SK-N-MC (cell line): ENCODE measurements at regions not wholly inside any gene's neighbourhood (a gene's known extent, or its start where the extent isn't known, plus 50 kb on each side); places are given as distances from the start of the nearest gene placed in this dataset.

ENCODE experiments used
- EZH2 ChIP-seq: fragments of 200-600 bp; sonication (generic); IDR thresholded peaks from one replicate; pipeline ENCODE4 v1.6.1; 2017; ENCODE audit warnings: antibody characterized with exemption
- FOXP2 ChIP-seq: optimal IDR thresholded peaks from 2 replicates; pipeline ENCODE3; 2011; ENCODE audit warnings: mild to moderate bottlenecking, moderate library complexity; ENCODE audit not compliant: insufficient read depth; ENCODE audit errors: extremely low read length, control extremely low read depth
- POLR2AphosphoS5 ChIP-seq: IDR thresholded peaks from 2 replicates; pipeline ENCODE4 v1.6.1; 2012; ENCODE audit warnings: mild to moderate bottlenecking, low read depth, low read length, borderline replicate concordance

GRCh38 chr13:23949736-23950135 is 52.4 kb upstream of the C1QTNF9B start:
- no peak for TF ChIP-seq POLR2AphosphoS5
- no peak for TF ChIP-seq EZH2
- TF ChIP-seq FOXP2: no peak
